ENCODE measurements at regions not wholly inside any gene's neighbourhood (a gene's known extent, or its start where the extent isn't known, plus 50 kb on each side); places are given as distances from the start of the nearest gene placed in this dataset.
A peak's percentile ranks its signal among the peaks of the same experiment; 100 is the strongest.
"Not testable (repeated sequence)": the region's sequence is repeated elsewhere in the genome, so short reads cannot be mapped to it uniquely, and the experiment has no call there.

DNA sequence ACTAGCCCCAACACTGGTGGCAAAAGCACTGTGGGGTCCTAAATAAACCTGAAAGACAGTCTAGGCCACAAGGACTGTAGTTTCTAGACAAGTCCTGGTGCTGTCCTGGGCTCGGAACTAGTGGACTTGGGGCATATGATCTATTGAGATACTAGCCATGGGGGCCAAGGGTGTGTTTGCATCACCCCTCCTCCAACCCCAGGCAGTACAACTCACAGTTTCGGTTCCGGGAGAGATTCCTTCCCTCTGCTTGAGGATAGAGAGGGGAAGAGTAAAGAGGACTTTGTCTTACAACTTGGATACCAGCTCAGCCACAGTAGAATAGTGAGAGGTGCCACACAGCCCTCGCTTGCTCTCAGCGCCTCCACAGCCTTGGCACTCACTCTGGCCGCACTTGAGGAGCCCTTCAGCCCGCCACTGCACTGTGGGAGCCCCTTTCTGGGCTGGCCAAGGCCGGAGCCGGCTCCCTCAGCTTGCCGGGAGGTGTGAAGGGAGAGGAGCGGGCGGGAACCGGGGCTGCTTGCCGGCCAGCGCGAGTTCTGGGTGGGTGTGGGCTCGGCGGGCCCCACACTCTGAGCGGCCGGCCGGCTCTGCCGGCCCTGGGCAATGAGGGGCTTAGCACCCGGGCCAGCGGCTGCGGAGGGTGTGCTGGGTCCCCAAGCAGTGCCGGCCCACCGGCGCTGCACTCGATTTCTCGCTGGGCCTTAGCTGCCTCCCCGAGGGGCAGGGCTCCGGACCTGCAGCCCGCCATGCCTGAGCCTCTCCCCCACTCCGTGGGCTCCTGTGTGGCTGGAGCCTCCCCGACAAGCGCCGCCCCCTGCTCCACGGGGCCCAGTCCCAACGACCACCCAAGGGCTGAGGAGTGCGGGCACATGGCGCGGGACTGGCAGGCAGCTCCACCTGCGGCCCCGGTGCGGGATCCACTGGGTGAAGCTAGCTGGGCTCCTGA is 222.7 kb upstream of the SEMA3C start:
- not testable (repeated sequence) for DNase-seq

DNA sequence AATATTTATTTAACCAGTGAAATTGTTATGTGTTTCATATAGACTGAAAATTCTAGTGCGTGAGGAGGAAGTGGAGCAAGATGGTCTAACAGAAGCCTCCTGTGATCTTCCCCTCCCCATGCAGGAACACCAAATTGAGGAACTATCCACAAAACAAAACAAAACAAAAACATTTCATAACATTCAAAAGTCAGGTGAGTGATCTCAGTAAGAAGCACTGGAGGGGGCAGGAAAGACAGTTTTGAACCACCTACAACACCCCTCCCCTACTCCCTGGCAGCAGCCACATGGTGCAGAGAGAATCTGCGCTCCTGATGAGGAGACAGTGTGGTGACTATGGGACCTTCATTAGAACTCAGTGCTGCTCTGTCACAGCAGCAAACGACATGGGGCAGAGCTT is 221.9 kb upstream of the SEMA3C start:
- no peak for DNase-seq

DNA sequence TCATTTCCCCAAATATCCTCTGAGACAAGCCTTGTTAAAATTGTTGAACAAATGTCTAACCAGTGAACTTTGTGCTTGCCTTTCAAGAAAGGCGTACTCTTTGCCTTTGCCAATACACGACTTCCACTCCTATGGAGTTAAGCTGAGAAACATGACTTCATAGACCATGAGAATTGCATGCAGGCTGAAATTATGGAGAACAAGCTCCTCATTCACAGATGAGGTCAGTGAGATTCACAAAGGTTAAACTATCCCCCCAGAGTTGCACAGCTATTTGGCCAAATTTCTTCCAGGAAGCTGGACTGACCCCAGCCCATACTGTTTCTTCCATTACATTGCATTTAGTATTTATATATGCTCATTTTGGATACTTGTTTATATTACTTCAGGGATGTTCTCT is 221.4 kb upstream of the SEMA3C start:
- no peak for DNase-seq

DNA sequence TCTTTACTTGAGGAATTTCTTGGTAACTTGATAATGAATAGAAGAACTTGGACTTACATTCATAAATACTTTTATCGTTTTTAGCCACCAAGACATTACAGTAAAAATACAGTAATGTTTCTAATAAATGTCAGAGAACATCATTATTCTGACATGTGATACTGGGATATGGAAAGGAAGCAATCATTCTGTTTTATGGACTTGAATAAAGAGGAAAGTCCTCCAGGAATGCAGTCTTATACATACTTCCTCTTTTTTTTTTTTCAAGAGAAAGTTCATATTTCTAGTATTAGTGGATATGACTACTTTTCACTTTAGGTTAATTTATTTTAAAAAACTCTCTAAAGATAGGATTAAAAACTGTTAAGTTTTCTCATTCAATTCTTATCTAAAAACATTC is 220.0 kb upstream of the SEMA3C start:
- DNase-seq: no peak

DNA sequence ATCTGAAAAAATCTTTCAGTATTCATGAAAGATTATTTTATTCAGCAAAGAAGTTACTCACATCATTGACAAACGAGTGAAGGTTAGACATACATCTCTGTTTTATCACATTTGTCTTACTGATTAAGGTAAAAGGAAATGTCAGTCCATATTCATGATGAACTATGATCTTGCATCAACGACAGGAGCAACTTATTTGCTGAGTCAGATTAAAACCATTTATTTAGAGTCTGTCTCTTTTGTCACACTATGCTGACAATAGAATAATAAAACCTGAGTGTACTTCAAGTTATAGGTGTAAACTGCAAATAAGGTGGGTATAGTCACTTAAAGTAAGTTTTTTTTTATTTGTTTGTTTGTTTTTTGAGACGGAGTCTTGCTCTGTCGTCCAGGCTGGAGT is 216.5 kb upstream of the SEMA3C start:
- no peak for DNase-seq

DNA sequence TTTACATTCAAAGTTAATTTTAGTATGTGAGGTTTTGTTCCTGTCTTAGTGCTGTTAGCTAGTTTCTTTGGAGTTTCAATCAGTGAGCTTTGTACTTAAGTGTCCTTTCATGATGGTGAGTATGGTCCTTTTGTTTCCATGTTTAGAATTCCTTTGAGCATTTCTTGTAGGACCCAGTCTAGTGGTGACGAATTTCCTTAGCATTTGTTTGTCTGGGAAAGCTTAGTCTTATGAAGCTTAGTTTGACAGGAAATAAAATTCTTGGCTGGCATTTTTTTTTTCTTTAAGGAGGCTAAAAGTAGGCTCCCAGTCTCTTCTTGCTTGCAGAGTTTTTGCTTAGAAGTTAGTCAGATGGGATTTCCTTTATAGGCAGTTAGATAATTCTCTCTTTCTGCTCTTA is 209.2 kb upstream of the SEMA3C start:
- DNase-seq: no peak

DNA sequence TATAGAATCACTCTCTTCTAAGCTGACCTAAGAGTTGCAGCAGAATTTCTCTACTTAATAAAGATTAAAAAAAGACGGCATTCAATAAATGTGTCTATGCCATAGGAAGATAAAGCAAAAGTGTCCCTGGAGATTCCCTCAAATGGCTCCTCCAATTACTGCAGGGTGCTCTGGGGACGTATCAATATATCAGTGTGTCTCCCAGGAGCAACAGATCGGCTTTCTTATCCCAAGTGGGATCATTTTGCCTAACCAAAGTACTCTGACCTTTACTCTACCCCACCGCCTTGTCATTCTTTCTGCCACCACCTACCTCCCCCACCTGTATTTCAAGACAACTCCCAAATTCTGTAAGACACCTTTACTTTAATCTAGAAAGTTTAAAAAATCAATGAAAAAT is 202.0 kb upstream of the SEMA3C start:
- no peak for DNase-seq

DNA sequence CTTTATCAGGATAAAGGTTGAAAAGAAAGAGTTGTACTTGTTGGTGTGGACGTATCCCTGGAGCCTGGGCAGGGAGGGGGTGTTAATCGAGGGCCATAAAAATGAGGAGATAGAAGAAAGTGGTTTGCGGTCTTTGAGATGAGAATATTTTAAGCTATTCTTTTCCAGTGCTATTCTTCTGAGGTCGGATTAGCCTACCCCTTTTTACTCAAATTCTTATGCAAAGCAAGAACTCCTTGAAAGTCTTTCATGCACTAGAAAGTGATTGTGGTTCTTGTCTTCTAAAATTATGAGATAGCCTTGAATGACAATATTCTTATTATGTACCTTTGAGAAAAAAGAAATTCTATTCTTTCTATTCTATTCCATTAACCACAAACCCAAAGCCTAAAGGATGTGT is 201.3 kb upstream of the SEMA3C start:
- no peak for DNase-seq

DNA sequence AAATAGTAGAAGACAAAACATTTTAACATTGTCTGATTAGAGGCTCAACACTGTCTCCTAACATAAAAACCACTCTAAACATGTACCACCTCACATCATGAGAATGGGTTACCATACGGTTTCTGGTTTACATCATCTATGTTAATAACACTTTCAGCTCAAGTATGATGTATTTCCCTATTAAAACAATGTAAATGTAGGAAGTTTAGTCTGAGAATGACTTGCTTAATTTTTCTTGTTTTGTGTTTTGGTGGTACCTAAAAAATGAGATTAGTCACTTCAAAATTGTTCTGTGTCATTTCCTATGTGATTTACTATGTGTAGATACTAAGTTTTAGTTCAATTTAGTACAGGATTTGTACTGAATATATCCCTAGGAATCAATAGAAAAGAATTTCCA is 195.8 kb upstream of the SEMA3C start:
- DNase-seq: no peak

DNA sequence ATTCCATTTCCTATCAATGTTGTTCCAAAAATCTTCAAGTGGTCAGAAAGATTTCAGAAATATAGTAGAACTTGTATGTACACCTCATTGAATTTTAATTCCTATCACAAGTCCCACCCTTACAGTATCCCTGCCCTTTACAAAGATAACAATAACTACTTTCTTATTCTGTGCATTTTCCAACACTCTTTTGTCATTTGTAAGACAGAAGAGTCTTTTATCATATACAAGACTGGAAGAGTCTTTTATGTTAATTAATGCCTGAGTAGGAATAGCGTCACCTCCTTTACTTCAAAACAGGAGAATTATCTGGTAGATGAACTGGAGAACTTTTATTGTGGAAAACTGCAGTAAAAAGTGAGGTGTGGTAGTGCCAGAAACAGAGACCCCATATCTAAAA is 193.9 kb upstream of the SEMA3C start:
- DNase-seq: no peak

DNA sequence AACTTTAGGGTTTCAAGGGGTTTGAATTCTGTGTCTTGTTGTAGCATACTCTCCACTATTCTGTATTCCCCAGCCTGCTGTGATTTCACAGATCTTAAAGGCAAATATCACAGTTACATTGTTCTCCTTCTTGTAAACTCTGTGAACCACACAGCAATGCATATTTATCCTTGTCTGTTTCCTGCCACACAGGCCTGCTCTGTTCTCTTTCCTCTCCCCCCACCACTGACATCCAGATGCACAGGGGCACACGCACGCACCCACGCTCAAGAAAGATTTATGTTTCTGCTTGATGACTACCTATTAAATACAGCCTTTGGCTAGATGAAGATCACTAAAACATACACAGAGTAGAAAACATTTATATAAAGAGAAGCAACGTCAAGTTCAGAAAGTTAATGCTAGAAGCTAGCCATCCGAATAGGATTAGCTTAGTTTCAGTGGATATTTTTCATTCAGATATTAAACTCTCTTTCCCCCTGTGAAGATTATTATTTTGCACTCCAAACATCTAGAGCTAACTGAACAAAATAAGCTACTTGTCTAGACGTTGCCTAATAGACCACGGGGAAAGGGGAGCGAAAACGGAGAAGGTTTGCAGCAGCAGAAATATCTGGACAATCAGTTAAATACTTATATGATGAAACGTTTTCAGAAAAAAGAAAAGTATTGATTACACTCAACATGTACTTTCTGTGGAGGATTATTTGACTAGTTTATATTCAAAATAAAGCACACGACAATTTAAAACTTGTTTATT is 193.1 kb upstream of the SEMA3C start:
- peak in 1 of 56 donors; percentile 1 for DNase-seq

DNA sequence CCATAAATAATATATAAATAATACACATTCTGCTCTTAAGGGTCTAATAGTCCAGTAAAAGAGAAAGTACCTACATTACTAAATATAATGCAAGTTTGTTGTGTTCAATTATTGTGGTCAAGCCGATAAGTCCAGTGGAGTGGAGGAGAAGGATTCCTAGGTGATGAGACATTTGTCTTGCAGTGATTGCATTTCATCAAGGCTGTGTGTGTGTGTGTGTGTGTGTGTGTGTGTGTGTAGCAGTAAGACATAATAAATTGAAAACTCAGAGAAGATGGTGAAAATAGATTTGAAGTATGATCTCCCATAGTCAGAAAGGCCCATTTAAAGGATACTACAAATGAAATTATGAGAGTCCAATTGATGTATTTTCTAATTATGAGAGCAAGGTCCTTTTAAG is 192.5 kb upstream of the SEMA3C start:
- no peak for DNase-seq

DNA sequence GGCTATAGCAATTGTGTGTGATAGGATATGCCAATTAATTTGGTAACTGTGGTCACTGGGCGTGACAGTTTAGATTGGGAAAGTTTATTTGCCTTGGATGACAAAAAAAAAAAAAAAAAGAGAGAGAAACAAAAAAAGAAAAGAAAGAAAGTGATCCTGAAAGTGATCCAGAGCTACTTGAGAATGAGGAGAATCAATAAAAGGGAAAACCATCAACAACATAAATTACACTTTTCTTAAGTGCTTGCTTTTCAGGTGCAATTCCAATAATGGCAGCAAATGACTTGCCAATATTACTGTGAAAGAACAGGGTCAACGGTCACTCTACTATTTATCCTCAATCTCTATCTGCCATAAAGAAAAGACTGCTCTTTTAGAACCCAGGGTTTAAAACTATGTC is 191.8 kb upstream of the SEMA3C start:
- no peak for DNase-seq

DNA sequence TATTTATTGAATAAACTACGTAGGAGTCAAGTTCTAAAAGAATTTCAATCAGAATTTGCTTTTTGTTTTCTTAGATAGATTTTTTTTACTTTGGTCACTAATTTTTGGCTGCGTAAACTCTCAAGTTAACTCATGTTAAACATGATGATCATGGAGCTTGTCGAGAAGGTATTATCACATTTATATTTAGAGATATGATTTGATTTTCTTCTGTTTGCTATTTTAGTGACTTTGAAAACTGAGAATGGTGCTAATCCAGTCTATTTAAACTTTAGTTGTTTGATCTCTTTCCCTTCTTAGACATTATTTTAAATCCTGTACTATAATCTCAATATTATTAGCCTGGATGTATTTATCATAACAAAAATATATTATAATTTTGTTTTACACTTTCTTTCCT is 179.4 kb upstream of the SEMA3C start:
- no peak for DNase-seq

DNA sequence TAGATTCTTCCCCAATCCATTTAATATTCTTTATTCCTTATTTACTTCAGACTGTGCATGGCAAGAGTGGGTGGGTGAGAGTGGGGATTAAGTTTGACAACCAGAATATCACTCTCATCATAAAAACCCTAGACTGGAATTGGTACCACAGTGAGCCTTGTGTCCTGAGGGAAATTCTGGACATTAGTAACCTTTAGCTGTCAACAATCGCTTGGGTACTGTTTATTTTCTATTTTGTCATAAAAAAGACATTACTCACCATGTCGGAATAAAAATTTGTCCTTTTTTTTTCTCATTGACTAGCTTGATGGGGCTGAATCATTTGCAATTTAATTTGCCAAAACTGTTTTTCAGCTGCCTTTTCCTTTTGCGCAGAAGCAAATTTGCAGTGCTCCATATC is 176.1 kb upstream of the SEMA3C start:
- no peak for DNase-seq

DNA sequence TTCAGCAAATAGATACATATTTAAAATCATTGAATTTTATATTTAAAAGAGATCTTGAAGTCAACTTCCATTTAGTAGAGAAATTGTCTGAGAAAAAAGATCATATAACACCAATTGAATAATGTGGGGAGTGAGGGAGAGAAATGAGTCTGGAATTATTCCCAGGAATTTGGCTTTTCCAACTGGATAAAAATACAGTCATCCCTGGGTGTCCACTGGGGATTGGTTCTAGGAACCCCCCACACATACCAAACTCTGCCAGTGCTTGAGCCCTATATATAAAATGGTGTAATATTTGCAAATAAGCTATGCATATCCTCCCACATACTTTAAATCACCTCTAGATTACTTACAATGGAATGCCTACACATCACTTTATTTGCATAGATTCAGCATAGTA is 162.8 kb upstream of the SEMA3C start:
- no peak for DNase-seq

DNA sequence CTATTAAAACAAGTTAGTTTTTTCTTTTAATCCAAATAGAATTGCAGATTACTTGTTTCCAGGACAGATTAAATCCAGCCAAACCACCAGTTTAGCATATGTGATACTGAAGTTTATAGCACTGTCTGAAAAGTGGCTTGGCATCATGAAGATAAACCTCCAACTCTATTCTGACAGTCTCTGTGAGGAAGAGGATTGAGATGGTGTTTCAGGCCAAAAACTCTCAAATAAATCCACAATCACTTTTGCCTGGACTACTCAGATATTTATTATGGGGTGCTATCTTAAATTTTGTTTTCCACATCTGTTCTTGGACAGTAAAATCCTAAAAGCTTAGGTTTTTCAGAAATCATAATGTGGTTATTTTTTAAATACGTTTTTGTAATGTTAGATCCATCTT is 161.7 kb upstream of the SEMA3C start:
- no peak for DNase-seq

DNA sequence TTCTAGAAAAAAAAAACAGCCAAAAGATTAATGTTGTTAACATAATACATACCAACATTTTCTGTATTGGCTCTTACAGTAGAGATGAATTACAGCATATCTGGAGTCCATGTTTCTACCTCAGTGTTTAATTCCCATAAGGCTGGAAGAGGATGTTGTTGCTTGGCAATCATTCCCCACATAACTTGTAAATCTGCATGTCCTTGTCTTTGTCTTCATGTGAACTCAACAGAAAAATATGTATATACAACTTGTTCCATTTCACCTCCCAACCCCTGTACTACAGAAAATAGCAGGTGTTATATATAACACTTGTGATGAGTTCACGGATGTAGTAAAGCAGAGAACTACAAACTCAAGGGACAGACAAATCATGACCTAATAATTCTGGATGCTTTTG is 160.9 kb upstream of the SEMA3C start:
- DNase-seq: no peak

DNA sequence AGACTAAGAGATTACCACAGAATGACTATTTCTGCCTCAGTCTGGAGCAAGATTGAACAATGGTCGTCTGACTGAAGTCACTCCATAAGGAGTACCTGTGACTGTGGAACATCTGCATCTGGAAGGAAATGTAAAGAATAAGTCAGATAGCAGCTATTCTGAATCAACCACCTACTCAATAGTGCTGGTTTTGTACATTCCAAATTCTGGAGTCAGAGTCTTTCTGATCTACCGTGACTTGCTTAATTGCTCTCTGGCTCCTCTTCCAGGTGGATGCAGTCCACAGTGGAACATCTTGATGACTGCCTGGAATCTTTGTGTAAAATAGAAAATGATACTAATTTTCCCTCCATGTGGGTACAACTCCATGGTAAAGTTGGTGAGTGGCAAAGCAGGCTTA is 156.3 kb upstream of the SEMA3C start:
- DNase-seq: no peak

DNA sequence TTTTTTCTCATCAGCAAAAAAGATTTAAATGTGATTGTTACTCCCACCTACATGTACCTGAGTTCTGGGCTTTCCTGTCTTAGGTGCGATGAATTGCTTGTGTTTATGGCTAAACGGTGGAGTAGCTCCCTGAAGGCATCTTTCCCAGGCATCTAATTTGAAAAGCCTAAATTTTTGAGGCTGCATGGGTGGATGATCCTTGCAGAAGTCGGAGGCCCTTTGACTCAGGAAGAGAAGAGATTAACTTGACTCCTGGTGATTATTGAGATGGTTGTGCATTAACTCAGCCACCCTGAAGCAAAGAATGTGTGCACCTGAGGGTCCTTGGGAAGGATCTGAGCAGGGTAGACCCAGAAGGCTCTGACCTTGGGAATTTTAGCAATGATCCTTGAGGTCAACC is 155.6 kb upstream of the SEMA3C start:
- no peak for DNase-seq

DNA sequence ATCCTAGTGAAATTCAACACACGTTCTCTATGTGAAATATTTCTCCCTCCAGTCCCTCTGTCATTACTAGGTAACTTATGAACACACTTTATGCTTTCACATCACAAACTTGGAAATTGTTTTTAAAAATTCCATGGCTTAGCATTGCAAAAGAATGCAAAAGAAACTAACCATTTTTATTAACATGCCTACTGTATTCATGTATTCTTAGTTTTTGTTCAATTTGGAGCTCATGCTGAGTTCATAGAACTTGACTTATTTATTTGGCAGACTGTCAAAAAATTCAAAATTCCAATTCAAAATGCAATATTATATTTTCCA is 155.0 kb upstream of the SEMA3C start:
- no peak for DNase-seq

DNA sequence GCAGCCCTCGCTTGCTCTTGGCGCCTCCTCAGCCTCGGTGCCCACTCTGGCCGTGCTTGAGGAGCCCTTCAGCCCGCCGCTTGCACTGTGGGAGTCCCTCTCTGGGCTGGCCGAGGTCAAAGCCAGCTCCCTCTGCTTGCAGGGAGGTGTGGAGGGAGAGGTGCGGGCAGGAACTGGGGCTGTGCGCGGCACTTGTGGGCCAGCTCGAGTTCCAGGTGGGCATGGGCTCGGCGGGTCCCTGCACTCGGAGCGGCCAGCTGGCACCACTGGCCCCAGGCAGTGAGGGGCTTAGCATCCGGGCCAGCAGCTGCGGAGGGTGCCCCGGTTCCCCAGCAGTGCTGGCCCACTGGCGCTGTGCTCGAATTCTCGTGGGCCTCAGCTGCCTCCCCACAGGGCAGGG is 152.1 kb upstream of the SEMA3C start:
- no peak for DNase-seq

DNA sequence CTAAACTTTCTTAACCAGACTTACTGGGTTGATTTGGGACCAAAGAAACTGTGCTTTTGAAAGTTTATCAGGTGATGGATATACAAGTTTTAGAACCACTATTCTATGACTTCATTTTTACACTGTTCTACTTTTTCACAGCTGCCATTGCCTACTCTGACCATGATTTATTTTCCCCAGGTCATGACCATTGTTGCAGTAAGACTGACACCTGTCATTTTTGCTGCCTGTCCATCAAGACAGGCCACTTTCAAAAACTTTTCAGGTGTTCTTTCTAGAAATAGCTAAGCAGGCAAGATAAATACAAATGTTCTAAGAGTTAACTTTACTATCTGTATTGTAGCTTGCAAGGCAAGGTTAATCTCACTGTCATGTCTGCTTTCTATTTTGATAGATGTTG is 147.9 kb upstream of the SEMA3C start:
- no peak for DNase-seq

Data from nucleus accumbens (tissue), 56 donors.